Epithelial cell of esophagus (primary cell): ENCODE measurements at regions not wholly inside any gene's neighbourhood (a gene's known extent, or its start where the extent isn't known, plus 50 kb on each side); places are given as distances from the start of the nearest gene placed in this dataset.

ENCODE experiments used
- DNase-seq: peaks from one replicate; pipeline ENCODE4 v3.0.0; 2010; ENCODE audit warnings: low read depth
- H3K4me3 ChIP-seq: 2 replicates; pipeline ENCODE4 v1.5.1; 2011; ENCODE audit warnings: mild to moderate bottlenecking, low read length, control low read depth
- CTCF ChIP-seq: IDR thresholded peaks from 2 replicates; pipeline ENCODE4 v1.5.1; 2011; ENCODE audit warnings: low read depth, mild to moderate bottlenecking, low read length, control low read depth, inconsistent platforms; ENCODE audit not compliant: insufficient read depth; ENCODE audit errors: missing control alignments

GRCh38 chr12:24600996-24601395 is 347.9 kb downstream of the BCAT1 start:
- TF ChIP-seq CTCF: no peak
- peak; percentile 76 for DNase-seq
- no peak overlapping the region for H3K4me3 ChIP-seq

- H3K4me3 ChIP-seq: no peak overlapping the region
- TF ChIP-seq CTCF: no peak
- no peak for DNase-seq
These were observed 348.4 kb downstream of the BCAT1 start for GRCh38 chr12:24600551-24600950.

GRCh38 chr12:24599736-24600135 is 349.2 kb downstream of the BCAT1 start:
- TF ChIP-seq CTCF: no peak
- DNase-seq: no peak
- no peak overlapping the region for H3K4me3 ChIP-seq

- no peak overlapping the region for H3K4me3 ChIP-seq
- no peak for TF ChIP-seq CTCF
- DNase-seq: no peak
These were observed 351.3 kb downstream of the BCAT1 start for GRCh38 chr12:24597580-24597979.

- TF ChIP-seq CTCF: peak; percentile 64
- peak; percentile 54 for DNase-seq
- H3K4me3 ChIP-seq: no peak overlapping the region
These were observed 352.0 kb downstream of the BCAT1 start for GRCh38 chr12:24596768-24597388.

GRCh38 chr12:24595652-24596235 is 353.2 kb downstream of the BCAT1 start:
- no peak for DNase-seq
- H3K4me3 ChIP-seq: no peak overlapping the region
- TF ChIP-seq CTCF: peak; percentile 53
